ENCODE measurements at regions not wholly inside any gene's neighbourhood (a gene's known extent, or its start where the extent isn't known, plus 50 kb on each side); places are given as distances from the start of the nearest gene placed in this dataset.

GRCh38 chr3:74506246-74506645 is 108.2 kb downstream of the CNTN3 start:
- TF ChIP-seq OVOL2 (CRISPR knock-in tag; IDR thresholded peaks at IDR 0.05; ENCODE audit: borderline replicate concordance) (no peak), CTCF (IDR thresholded peaks at IDR 0.05) (no peak), ELF4 (CRISPR knock-in tag; IDR thresholded peaks at IDR 0.05; ENCODE audit: low read depth) (no peak), SMAD3 (CRISPR knock-in tag; IDR thresholded peaks at IDR 0.05; ENCODE audit: borderline replicate concordance) (no peak), NR1H2 (CRISPR knock-in tag; IDR thresholded peaks at IDR 0.05) (no peak), HMGXB4 (CRISPR knock-in tag; IDR thresholded peaks at IDR 0.05) (no peak), CREB1 (CRISPR knock-in tag; IDR thresholded peaks at IDR 0.05) (no peak), ATF3 (CRISPR knock-in tag; conservative IDR thresholded peaks at IDR 0.05) (no peak), SP1 (CRISPR knock-in tag; conservative IDR thresholded peaks at IDR 0.05) (no peak), RORB (CRISPR knock-in tag; IDR thresholded peaks at IDR 0.05) (no peak), TCF7 (CRISPR knock-in tag; IDR thresholded peaks at IDR 0.05; ENCODE audit: low read depth) (no peak), ZNF512 (CRISPR knock-in tag; IDR thresholded peaks at IDR 0.05; ENCODE audit: borderline replicate concordance) (no peak)
